Putamen (tissue), 1 donor: ENCODE measurements at regions not wholly inside any gene's neighbourhood (a gene's known extent, or its start where the extent isn't known, plus 50 kb on each side); places are given as distances from the start of the nearest gene placed in this dataset.
"Not testable (repeated sequence)": the region's sequence is repeated elsewhere in the genome, so short reads cannot be mapped to it uniquely, and the experiment has no call there.

Source experiments
- DNase-seq: peaks from one replicate; pipeline ENCODE4 v3.0.0-alpha.2; 2016; ENCODE audit warnings: low spot score

DNA sequence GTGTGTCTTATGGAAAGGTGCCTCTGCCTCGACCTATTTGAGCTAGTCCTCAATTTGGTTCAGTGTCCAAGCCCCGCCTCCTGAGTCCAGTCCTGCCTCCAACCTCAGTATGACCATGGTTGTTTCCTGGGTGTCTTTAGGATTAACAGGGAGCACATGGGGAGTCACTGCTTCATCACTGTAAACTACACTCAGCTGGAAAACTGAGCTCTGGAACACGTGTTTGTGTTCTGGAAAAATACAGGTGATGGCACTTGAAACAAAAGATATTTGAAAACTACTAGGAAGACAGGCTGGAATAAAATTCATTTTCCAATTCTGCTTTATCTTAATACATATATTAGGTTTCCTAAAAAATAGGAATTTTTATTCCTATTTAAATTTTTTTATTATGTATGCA is 1187.3 kb upstream of the TMEM132C start:
- DNase-seq: no peak

DNA sequence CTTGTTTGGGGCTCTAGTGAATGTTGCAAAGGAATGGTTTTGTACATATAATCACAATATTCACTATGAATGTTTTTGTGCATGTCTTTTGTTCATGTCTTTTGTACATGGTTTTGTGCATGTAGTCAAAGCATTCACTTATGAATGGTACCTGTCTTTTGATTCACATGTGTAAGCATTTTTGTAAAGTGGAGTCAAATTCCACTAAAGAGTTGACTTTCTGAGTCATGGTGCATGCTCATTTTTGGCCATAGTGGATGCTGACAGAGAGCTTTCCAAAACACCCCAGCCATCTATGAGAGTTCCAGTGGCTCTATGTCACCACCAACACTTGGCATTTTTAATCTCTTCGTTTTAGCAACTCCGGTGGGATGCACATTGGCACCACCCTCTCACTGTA is 1185.9 kb upstream of the TMEM132C start:
- no peak for DNase-seq

DNA sequence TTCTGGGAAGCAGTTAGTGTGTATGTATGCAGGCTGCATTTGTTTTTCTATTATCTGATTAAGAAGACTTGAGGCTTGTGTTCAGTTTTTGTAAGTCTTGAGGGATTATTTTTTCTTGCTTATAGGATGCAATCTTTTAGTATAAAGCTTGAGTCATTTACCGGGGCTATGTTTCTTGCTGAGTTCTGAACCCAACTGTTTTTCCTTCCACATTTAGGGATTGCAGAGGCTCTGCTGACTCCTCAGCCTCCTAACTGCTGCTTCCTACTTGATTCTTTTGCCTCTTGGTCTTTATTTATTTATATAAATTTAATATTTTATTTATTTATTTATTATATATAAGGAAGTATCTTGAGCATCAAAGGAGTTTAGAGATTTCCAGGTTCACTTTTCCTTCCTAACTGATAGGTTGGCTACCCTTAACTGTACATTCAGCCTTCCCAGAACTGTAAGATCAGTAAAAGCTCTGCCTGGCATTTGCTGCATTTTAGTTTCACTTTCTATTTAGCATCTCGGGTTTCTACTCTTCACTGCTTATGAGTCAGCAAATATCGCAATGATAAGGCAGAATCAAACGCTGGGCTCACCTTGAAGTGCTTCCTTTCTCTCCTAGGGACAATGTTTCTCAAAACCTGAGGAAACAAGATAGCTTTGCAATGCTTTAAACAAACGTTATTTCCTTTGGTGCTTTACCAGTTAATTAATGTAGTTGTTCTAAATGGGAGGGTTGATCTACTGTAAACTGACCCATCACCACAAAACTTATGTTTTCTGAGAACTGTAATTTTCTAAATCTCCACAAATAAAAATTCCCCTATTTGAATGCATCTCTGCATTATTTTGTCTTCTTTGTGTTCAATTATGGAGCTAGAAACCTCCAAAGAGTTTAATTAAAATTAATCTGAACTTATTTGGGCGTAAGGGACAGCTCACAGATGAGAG is 1183.7 kb upstream of the TMEM132C start:
- DNase-seq: peak; percentile 35

- DNase-seq: no peak
Observed at GRCh38 chr12:127101076-127101475, 1165.9 kb upstream of the TMEM132C start.

- no peak for DNase-seq
Observed at GRCh38 chr12:127106041-127106440, 1160.9 kb upstream of the TMEM132C start.

DNA sequence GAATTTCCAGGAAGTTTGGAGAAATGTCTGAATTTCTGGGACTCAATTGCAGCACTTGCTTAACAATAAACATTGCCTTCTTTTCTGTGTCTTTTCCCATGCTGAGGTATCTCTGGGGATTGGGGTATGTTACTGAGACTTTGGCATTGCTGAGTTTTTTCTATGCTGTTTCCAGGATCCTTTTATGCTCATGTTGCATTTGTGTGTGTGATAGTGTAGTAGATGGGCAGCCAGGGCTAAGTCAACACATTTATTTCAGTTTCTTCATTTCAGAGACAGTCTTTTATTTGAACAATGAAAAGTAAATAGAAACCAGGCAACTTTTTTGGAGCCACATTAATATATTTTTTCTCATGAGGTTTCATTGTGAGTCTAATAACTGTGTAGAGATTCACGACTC is 1160.3 kb upstream of the TMEM132C start:
- DNase-seq: no peak

GRCh38 chr12:127107744-127108143 is 1159.2 kb upstream of the TMEM132C start:
- DNase-seq: no peak

- peak; percentile 30 for DNase-seq
Observed at GRCh38 chr12:127108360-127109215, 1158.4 kb upstream of the TMEM132C start.

GRCh38 chr12:127113945-127114344 is 1153.0 kb upstream of the TMEM132C start:
- no peak for DNase-seq

GRCh38 chr12:127115468-127116035 is 1151.4 kb upstream of the TMEM132C start:
- no peak for DNase-seq

DNA sequence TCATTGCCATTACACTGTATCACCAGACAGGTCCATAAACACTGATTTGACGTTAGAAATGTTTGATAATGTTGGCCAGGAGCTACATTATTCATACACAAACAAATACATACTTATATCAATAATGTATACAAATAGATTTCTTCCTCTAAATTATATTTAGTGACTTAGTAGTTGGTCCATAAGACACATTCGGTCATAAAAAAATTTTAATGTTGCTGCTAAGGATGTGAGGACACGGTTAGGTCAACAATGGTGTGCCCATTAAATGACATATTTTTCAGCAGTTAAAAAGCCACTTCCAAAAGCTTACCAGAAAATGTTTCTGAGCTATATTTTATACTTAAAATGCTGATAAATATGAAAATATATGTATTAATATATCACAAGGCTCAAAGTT is 1148.7 kb upstream of the TMEM132C start:
- DNase-seq: no peak

DNA sequence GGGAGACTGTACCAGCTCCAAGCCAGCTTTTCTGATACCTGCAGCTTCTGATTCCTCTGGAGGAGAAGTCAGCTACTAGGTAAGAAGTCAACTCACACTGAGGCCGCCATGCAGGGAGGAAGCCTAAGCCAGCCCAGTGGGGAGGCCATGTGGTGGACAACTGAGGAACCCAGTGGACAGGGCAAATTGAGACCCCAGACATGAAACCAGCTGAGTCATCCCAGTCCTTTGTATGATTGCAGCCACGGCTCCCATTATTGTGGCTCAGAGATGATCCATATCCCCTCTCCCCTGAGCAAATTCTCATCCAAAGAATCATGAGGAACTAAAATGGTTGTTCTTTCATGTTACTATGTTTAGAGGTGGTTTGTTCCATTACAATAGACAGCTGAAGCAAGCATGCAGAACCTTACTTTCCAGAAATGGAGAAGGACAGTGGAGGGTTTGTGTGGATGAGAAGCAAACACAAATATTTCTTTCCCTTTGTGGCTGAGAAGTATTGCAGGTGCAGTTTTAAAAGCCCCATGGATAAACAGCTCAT is 1147.3 kb upstream of the TMEM132C start:
- no peak for DNase-seq

DNA sequence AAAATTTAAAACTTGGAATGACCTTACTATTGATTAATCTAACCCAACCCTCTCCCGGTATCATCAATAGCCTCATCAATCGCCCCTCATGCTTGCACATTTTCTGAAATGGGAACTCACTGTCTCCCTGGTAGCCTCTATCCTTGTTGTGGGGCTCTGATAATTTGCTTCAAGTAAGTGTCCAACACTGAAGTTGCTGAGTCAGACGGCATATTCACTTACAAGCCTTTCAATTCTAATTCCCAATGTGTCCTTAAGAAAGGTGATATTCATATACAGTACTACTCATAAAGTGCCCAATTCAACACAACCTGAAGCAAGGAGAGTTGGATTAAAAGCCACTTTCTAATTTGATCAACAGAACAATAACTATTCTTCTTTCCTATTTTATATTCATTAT is 1146.1 kb upstream of the TMEM132C start:
- no peak for DNase-seq

- no peak for DNase-seq
Observed at GRCh38 chr12:127121494-127122084, 1145.4 kb upstream of the TMEM132C start.

DNA sequence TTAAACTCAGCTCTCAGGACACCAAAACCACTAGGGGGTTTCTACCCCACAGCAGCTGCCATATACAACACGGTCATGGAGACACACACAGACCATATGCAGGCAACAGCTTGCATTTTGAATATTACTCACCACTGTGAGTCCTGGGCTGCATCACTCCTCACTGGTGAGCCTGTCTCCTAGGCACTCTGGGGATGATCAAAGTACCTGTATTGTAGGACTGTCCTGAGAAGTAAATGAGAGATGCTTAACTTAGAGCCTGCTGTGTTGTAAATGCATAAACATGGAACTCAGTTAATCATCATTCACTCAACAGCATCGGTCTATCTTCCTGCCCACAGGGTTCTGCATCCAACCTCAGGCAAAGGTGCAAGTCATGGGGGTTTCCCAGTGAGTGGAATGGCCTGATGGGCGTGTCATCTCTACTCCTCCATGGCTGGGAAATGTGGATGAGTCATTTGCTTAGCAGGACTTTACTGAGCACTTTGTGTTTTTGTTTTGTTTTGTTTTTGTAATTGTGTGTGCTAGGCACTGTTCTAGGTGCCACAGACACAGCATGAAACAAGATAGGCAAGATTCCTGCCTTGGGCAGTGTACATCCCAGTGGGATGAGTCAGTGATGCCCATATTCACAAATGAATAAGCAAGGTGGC is 1141.2 kb upstream of the TMEM132C start:
- no peak for DNase-seq

- no peak for DNase-seq
Observed at GRCh38 chr12:127126260-127126628, 1140.7 kb upstream of the TMEM132C start.

GRCh38 chr12:127127897-127128296 is 1139.1 kb upstream of the TMEM132C start:
- DNase-seq: no peak

GRCh38 chr12:127130506-127131124 is 1136.4 kb upstream of the TMEM132C start:
- DNase-seq: no peak

DNA sequence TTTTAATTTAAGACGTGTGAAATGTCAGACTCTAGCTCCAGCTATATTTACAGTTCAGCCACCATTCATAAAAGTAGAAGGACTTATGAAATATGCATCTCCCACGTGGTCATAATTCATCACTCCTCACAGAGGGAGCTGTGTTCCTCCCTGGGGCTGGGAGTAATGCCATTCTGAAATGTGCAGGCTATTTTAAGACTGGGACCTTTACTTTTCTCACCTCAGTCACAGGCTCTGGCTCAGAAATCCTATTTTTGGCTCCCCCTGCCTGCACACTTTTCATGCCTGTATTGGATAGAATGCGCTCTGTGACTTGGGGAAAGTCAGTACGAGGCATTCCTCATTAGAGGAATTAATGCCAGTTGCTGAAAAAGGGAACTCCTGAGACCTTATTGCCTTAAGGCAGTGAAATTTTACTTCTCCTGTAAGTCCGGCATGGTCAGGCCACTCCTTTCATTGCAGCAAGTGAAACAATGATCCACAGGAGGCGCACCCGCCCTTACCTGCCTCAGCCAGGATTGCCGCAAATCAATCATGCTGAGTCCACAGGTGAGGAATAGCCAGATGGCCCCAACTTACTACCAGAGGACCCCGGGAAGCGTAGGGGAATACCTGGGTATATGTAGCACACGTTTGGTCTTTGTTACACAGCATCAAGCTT is 1133.2 kb upstream of the TMEM132C start:
- DNase-seq: no peak

DNA sequence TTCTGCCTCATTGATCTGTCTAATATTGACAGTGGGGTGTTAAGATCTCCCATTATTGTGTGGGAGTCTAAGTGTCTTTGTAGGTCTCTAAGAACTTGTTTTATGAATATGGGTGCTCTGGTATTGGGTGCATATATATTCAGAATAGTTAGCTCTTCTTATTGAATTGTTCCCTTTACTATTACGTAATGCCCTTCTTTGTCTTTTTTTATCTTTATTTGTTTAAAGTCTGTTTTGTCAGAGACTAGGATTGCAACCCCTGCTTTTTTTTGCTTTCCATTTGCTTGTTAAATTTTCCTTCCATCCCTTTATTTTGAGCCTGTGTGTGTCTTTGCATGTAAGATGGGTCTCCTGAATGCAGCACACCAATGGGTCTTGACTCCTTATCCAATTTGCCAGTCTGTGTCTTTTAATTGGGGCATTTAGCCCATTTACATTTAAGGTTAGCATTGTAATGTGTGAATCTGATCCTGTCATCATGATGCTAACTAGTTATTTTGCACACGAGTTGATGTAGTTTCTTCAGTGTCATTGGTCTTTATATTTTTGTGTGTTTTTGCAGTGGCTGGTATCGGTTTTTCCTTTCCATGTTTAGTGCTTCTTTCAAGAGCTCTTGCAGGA is 1126.0 kb upstream of the TMEM132C start:
- not testable (repeated sequence) for DNase-seq
